GM12878 (cell line): ENCODE measurements at regions not wholly inside any gene's neighbourhood (a gene's known extent, or its start where the extent isn't known, plus 50 kb on each side); places are given as distances from the start of the nearest gene placed in this dataset.

Experiments
- ATF3 ChIP-seq: IDR thresholded peaks from 2 replicates; pipeline ENCODE4 v1.6.1; 2011; ENCODE audit warnings: low read depth, mild to moderate bottlenecking, low read length, moderate library complexity, borderline replicate concordance; ENCODE audit errors: extremely low read depth
- CBX5 ChIP-seq: sonication (generic); IDR thresholded peaks from 2 replicates; pipeline ENCODE4 v1.6.1; 2016; ENCODE audit warnings: low read depth, moderate library complexity, mild to moderate bottlenecking, inconsistent platforms
- CEBPB ChIP-seq, 2 experiments: fragments of 150-350 bp in 1 of 2; IDR thresholded peaks; 2 replicates each; pipeline ENCODE4 v1.6.1; 2012 to 2014; ENCODE audit warnings: low read depth in 2 of 2, low read length in 2 of 2, borderline replicate concordance in 1 of 2, inconsistent platforms in 1 of 2
- EGR1 ChIP-seq, 2 experiments: IDR thresholded peaks; 1 replicate in 1 of 2; 2 replicates in 1 of 2; pipeline ENCODE4 v1.6.1; 2011 to 2012; ENCODE audit warnings: low read depth in 2 of 2, low read length in 2 of 2, borderline replicate concordance in 1 of 2, mild to moderate bottlenecking in 1 of 2, moderate library complexity in 1 of 2
- KDM1A ChIP-seq: fragments of 200-600 bp; sonication (generic); IDR thresholded peaks from 2 replicates; pipeline ENCODE4 v1.6.1; 2016; ENCODE audit warnings: borderline replicate concordance
- SREBF1 ChIP-seq: IDR thresholded peaks from 2 replicates; pipeline ENCODE4 v1.6.1; 2012; ENCODE audit warnings: mild to moderate bottlenecking, low read length
- ZNF687 ChIP-seq: fragments of 450-650 bp; IDR thresholded peaks from 2 replicates; pipeline ENCODE4 v1.6.1; 2017; ENCODE audit warnings: mild to moderate bottlenecking, moderate library complexity
- TF ChIP-seq, protein P1 (sequence below), 3 experiments: IDR thresholded peaks in 2 of 3; conservative IDR thresholded peaks in 1 of 3; 2 replicates each; pipeline ENCODE4 v1.5.1; 2011; ENCODE audit warnings: low read depth in 3 of 3, low read length in 3 of 3, mild to moderate bottlenecking in 3 of 3, control low read depth in 2 of 3, moderate library complexity in 2 of 3, inconsistent platforms in 1 of 3, mixed read lengths in 1 of 3; ENCODE audit not compliant: control insufficient read depth in 2 of 3, insufficient read depth in 1 of 3; ENCODE audit errors: extremely low read depth in 1 of 3

- no peak for TF ChIP-seq CBX5
- TF ChIP-seq, protein P1, sequence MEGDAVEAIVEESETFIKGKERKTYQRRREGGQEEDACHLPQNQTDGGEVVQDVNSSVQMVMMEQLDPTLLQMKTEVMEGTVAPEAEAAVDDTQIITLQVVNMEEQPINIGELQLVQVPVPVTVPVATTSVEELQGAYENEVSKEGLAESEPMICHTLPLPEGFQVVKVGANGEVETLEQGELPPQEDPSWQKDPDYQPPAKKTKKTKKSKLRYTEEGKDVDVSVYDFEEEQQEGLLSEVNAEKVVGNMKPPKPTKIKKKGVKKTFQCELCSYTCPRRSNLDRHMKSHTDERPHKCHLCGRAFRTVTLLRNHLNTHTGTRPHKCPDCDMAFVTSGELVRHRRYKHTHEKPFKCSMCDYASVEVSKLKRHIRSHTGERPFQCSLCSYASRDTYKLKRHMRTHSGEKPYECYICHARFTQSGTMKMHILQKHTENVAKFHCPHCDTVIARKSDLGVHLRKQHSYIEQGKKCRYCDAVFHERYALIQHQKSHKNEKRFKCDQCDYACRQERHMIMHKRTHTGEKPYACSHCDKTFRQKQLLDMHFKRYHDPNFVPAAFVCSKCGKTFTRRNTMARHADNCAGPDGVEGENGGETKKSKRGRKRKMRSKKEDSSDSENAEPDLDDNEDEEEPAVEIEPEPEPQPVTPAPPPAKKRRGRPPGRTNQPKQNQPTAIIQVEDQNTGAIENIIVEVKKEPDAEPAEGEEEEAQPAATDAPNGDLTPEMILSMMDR (IDR thresholded peaks at IDR 0.05 in 2 of 3, conservative IDR thresholded peaks at IDR 0.05 in 1 of 3; ENCODE audit: control insufficient read depth in 2 of 3, extremely low read depth in 1 of 3, insufficient read depth in 1 of 3, low read depth in 3 of 3, low read length in 3 of 3) = no peak
- TF ChIP-seq EGR1 (IDR thresholded peaks at IDR 0.05; ENCODE audit: borderline replicate concordance in 1 of 2, low read depth in 2 of 2, low read length in 2 of 2) = no peak
- TF ChIP-seq SREBF1 = no peak
- no peak for TF ChIP-seq CEBPB (IDR thresholded peaks at IDR 0.05; ENCODE audit: borderline replicate concordance in 1 of 2, low read depth in 2 of 2, low read length in 2 of 2)
- TF ChIP-seq ZNF687 = no peak
- TF ChIP-seq KDM1A = no peak
- TF ChIP-seq ATF3 = no peak
Measured at GRCh38 chr1:2911421-2912178, 109.7 kb upstream of the ACTRT2 start.
